ENCODE measurements at regions not wholly inside any gene's neighbourhood (a gene's known extent, or its start where the extent isn't known, plus 50 kb on each side); places are given as distances from the start of the nearest gene placed in this dataset.

- DNase-seq = no peak
Observed at GRCh38 chr3:187936676-187937075, 191.4 kb upstream of the BCL6 start.

- DNase-seq = no peak
Observed at GRCh38 chr3:187939891-187940290, 194.6 kb upstream of the BCL6 start.

GRCh38 chr3:187941135-187941847 lies 196.0 kb upstream of the BCL6 start:
- DNase-seq = no peak

- DNase-seq = no peak
Observed at GRCh38 chr3:187941848-187942194, 196.6 kb upstream of the BCL6 start.

GRCh38 chr3:187942658-187943241 lies 197.5 kb upstream of the BCL6 start:
- no peak for DNase-seq

GRCh38 chr3:187943677-187944389 lies 198.6 kb upstream of the BCL6 start:
- no peak for DNase-seq

GRCh38 chr3:187944390-187945179 lies 199.3 kb upstream of the BCL6 start:
- DNase-seq = no peak

GRCh38 chr3:187945374-187945773 lies 200.1 kb upstream of the BCL6 start:
- no peak for DNase-seq

GRCh38 chr3:187946163-187946691 lies 201.0 kb upstream of the BCL6 start:
- DNase-seq = no peak

- no peak for DNase-seq
Observed at GRCh38 chr3:187946981-187947380, 201.7 kb upstream of the BCL6 start.

GRCh38 chr3:187947927-187948682 lies 202.8 kb upstream of the BCL6 start:
- no peak for DNase-seq

GRCh38 chr3:187949093-187949820 lies 204.0 kb upstream of the BCL6 start:
- no peak for DNase-seq

GRCh38 chr3:187950671-187951070 lies 203.3 kb upstream of the LPP start:
- no peak for DNase-seq

GRCh38 chr3:187951452-187952190 lies 202.3 kb upstream of the LPP start:
- DNase-seq = no peak

- DNase-seq = no peak
Observed at GRCh38 chr3:187952849-187953248, 201.1 kb upstream of the LPP start.

GRCh38 chr3:187954516-187954872 lies 199.5 kb upstream of the LPP start:
- no peak for DNase-seq

GRCh38 chr3:187954873-187955586 lies 198.9 kb upstream of the LPP start:
- no peak for DNase-seq

GRCh38 chr3:187955587-187955952 lies 198.4 kb upstream of the LPP start:
- no peak for DNase-seq

GRCh38 chr3:187957165-187957581 lies 196.8 kb upstream of the LPP start:
- no peak for DNase-seq

- no peak for DNase-seq
Observed at GRCh38 chr3:187957582-187957981, 196.4 kb upstream of the LPP start.
